Stimulated activated naive CD4-positive, alpha-beta T cell (primary cell): ENCODE measurements at regions not wholly inside any gene's neighbourhood (a gene's known extent, or its start where the extent isn't known, plus 50 kb on each side); places are given as distances from the start of the nearest gene placed in this dataset.

Experiments used
- DNase-seq, 6 experiments: peaks; one replicate each; lab custom pipeline; 2025; lab: John Stamatoyannopoulos, UW

DNA sequence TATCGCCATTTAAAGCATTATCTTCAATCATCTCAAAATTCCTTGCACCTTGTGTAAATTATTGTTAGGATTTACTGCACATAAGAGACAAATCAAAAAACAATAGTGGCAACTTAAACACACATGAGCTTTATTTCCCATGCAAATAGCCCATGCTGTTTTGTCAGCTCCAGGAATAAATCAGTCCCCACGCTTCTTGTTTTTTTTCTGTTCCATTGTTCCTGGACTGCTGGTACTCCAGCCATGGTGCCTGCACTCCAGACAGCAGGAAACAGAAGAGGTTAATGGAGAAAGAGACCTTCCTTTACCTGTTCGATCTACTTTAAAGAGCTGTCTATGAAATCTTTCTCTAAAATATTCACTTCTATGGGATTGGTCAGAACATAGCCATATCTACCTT, 1515.7 kb upstream of the TENM3 start:
- no peak for DNase-seq

DNA sequence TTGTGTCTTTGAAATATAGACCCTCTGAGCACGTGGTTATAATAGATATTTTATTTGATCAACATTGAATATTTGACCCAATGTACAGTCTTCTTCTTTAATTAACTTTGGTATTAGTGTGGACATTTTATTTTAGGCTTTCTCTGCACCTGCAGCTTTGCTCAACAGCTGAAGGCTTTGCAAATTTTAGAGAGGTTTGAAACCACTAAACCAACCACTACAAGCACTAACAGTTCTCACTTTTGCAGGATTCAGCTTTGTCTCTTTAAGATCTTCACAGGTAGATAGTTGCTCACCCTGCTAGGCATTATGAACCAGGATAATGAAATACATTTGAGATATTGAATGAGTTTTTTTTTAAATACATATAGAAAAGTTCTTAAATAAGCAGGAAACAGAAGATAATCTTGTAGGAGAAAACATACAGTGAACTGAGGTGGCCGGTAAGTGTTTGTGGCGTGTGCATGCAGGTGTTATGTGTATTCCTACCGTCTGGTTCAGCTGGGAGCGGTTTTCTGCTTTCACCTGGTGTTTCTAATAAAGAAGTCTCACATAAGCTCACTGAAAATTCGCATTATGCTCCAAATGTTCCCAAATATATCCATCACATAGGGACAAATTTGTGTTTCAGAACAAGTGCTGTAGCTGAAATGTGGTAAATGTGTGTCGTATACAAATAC, 1508.3 kb upstream of the TENM3 start:
- no peak for DNase-seq

DNA sequence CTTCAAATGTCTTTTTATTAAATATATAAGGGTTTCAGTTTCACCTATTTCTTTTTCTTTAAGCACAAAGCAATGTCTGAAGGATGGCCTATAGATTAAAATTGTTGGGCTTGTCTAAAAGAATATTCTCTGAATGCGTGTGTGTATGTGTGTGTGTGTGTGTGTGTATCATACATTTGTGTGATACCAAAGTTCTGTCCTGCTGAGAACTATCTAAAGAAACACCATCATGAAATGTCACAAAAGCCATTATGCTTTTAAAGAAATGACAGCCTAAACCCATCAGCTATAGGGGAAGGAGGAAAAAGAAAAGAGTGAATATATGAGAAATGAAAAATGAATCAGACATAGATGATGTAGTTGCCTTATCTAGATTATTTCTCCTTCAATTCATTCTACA, 1501.5 kb upstream of the TENM3 start:
- DNase-seq, result no peak

DNA sequence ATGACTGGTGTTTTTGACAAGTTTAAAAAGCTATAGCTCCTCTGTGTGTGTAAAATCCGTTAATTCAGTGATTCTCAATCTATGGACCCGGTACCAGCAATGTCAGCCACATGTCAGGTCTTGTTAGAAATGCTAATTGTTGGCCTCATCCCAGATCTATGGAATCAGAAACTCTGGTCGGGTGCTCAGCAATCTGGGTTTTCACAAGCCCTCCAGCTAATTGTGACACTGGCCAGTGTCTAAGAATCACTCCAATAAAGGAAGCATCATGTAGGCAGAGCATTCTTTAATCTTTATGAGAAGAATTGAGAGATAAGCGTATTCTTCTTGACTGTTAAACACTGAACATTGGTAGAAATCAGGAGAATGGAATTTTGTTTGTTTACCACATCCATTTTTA, 1498.2 kb upstream of the TENM3 start:
- DNase-seq, result no peak

DNA sequence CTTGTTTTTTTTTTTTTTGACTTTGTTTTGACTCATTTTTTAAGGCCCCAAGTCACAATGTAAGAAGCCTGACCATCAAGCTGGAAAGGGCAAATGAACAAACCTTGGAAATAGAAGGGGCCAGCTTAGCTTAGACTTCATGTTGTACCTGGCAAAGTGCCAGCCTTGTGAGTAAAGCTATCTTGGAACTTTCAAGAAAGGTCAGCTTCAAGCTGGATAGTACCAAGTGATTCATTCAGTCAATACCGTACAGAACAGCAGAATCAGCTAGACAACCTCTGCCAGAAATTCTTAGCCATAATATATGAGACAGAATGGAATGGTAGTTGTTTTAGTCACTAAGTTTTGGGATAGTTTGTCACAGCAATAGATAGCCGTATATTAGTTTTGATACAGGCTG, 1492.2 kb upstream of the TENM3 start:
- DNase-seq, result no peak

DNA sequence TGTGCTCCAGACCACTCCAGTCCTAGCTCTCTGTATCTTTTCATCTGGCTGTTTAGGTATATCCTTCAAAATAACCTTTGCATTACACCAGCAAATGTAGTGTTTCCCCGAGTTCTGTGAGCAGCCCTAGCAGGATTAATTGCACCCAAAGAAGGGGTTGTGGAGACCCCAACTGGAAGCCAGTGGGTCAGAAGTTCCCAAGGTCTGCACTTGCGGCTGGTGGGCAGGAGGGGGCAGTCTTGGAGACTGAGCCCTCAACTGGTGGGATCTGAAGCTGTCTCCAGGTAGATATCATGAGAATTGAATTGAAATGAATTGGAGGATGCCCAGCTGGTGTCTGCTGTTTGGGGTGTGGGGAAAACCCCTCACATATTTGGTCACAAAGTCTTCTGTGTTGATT, 1485.3 kb upstream of the TENM3 start:
- DNase-seq, result no peak

- no peak for DNase-seq
Measured at GRCh38 chr4:180766045-180766444, 1477.2 kb upstream of the TENM3 start.

- no peak for DNase-seq
Measured at GRCh38 chr4:180766944-180767729, 1476.1 kb upstream of the TENM3 start.

DNA sequence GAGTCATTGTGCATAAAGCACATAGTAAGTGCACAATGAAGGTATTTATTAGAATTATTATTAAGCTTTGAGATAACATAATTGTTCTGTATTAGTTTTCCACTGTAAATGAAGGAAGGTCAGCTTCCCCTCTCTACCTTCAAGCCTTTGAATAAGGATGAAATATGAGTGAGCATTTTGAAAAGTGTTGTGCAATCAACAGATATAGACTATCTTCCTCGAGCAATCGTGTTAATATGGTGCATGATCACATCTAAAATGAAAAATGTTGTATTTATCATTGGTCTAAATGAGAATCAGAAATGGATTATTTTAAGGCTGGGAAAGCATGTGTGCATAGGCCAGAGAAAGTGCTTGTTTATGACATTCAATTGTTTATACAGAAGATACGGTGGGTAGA, 1474.6 kb upstream of the TENM3 start:
- no peak for DNase-seq

DNA sequence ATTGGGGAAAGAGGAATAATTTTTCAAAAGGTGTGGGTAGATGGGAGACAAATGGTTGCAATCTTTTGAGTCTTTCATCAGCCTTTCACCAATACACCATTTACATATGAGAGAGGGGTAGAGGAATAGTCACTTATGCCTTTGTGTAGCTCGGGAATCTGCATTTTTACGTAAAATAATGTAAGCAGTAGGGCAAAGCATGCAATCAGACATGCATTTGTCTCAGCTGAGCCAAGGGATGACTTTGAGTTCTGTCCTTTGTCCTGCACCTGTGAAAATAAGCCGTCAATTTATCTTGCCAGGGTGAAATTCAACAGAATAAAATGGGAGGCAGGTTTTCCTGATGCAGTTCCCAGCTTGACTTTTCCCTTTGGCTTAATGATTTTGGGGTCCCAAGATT, 1473.4 kb upstream of the TENM3 start:
- no peak for DNase-seq

DNA sequence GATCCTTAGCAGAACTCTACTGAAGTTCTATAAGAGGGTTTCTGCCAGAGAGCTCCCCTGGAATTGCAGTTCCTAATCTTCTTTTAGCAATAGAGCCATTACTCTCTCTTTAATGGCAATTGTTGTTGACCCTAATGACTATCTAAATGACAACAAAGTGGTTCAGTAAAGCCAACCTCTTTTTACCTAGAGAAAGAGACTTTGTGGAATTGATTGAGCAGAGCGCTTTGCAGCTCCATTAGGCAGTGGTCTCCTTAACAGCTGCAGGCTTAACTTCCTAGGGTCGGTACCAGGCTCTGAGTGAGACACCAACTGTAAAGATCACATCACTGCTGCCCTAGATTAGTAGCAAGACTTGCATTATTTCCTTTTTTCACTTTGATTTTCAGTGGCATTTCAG, 1472.9 kb upstream of the TENM3 start:
- DNase-seq, result no peak

DNA sequence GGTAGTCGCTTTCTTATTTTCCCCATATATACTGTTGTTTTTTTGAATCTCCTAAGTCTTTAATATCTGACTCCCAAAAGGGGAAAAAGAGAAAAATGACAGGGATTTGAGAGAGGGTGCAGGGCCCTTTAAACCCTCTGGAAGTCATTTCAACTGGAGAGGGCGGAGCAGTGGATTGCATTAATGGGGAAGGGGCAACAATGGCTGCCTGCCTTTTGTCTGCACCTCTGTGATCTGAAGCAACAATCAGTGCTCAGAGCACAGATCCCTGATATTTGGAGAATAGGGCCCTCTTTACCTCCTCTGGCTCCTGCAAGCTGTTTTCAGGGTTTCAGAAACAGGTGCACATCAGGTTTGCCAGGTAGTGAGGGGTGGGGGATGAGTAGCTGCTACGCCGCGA, 1458.3 kb upstream of the TENM3 start:
- no peak for DNase-seq

- no peak for DNase-seq
Measured at GRCh38 chr4:180788729-180789128, 1454.5 kb upstream of the TENM3 start.

DNA sequence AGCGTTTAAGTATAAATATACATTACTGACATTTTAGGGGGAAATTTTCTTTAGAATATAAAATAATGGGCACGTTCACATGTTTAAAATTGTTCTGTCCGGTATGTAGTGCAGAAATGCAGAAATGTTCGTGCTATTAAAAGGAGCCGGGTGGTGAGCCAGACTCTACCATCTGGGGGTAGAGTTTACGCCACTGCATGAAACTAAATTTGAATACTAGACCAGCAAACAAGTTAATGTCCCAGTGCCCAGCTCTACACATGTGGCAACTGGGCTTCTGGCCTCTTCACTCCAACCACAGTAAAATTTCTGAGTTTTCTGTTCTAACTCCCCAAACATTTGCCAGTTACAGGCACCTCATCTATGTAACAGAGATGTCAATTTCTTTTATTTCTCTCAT, 1453.3 kb upstream of the TENM3 start:
- no peak for DNase-seq

DNA sequence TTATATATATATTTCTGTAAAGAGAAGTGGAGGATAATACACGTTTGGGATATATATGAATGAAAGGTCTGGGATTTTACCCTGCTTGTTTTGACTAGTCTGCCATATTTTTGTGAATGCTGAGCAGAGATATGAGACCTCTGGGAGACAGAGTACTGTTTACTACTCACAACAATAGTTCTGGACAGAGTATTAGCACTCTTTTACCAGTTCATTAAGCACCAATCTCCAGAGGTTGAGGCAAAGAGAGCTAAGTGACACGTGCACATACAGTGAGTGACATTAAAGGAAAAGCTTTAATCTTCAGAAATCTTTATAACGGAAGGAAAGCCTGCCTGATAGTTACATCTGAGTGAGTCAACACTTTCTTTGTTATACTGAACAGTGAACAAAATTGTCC, 1452.7 kb upstream of the TENM3 start:
- DNase-seq, result no peak

DNA sequence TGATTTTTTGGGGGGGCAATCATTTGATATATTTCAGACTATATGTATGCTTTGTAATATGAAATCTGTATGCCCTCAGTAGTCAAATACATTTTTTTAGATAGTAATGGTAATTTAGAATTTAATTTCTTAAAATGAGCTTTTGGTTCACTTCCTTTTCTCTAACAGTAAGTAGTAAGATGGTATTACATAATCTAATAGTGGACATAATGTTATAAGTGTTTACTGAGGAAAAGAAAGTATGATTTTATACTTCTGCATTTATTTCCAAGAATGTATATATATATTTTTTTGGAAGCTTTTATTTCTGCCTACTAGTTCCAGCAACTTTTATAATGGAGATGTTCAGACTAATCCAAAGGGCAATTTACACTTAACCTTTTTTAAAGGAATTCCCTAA, 1450.7 kb upstream of the TENM3 start:
- no peak for DNase-seq

GRCh38 chr4:180794333-180794732, 1448.9 kb upstream of the TENM3 start:
- no peak for DNase-seq

DNA sequence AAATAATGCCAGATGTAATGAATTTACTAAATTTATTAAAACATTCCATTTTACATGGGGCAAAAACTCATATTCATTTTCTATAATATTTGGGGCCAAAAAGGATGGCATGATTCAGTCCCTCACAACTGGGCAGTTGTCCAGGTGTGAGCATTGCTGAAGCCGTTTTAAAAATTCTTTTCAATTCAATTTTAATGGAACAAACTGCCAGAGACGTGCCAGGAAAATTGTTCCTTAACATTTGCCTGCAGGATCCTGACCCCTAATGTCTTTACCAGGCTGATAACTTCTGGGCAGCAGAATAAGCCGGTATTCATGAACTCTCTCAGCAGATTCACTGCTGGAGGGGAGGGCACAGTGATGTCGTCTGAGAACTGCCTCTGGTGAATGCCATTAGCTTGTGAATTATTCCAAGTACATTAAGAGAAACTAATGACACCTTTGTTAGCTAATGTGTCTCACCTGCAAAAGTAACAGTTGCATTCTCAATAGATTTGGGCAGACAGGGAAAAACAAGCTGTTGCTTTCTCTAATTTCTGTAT, 1445.1 kb upstream of the TENM3 start:
- no peak for DNase-seq

DNA sequence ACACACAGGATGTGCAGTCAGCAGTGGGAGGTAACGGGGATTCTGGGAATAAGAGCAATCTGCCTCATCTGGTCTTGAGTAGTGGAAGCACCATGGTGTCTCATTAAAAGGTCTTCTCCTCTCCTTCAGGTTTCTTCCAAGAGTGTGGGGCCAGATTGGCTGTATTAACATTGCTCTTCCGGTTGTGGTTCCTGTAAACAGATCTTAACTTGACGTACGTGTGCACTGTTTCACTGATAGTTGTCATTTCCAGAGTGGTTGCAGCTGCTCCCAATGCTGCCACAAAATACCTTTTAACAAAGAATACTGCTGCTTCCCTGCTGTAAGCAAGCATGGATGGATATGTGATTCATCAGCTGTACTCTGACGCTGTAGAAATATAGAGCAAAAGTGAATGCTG, 1443.4 kb upstream of the TENM3 start:
- no peak for DNase-seq

- no peak for DNase-seq
Measured at GRCh38 chr4:180805101-180805500, 1438.1 kb upstream of the TENM3 start.

DNA sequence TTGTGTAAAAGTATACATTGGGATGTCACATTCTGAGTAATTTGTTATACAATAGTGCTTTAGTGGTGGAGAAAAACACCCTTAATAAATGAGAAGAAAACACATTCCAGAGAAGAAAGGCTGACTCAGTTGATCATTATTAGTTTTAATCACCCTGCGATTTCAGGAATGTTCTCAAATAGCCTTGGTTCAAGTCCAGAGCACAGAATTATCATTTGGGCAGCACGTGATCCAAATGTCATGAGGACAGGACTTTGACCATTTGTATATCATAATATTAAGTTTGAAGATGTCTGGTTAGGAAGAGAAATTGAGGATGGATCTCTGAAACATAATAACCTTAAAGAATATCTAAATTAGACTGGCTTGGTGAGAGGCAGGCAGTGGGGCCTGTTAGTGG, 1434.3 kb upstream of the TENM3 start:
- no peak for DNase-seq

DNA sequence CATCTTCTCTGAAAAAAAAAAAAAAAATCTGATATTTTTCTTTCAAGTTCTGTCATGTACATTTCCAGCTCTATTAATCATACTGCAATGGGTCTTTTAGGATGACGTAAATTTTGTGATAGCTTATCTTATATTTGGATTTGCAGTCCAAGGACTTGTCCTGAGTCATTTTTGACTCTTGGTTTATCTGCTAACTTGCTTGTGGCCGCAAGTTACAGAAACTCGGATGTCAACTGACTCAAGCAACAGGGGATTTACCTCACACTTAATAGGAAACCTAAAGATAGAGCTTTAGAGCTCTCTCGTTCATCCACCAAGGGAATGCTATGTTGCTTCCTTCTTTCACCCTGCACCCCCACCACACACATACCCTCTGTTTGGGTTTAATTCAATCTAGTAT, 1433.8 kb upstream of the TENM3 start:
- DNase-seq, result no peak

DNA sequence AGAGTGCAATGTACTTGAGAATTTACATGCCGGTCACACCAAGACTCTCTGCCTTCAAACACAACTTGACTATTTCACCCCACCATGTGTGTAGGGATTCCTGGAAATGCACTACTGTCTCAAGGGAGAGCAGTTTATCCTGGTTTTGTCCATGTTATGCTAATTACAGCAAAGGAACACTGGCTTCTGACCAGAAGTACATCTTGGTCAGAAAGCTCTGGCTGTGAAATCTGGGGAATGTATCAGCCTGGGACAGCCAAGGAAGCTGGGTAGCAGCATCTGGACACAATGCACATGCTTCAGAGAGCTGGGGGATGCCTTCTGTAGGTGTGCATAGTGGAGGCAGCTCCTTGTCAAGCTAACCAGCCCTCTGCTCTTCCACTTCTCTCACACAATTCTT, 1432.6 kb upstream of the TENM3 start:
- no peak for DNase-seq

- no peak for DNase-seq
Measured at GRCh38 chr4:180811556-180811955, 1431.6 kb upstream of the TENM3 start.
